Stimulated activated CD4-positive, alpha-beta T cell treated with anti-CD3 and anti-CD28 coated beads, Interleukin-1b, Interleukin-23, amount 100 ng/mL, for 48 hours (primary cell): ENCODE measurements at regions not wholly inside any gene's neighbourhood (a gene's known extent, or its start where the extent isn't known, plus 50 kb on each side); places are given as distances from the start of the nearest gene placed in this dataset.
"Not testable (repeated sequence)": the region's sequence is repeated elsewhere in the genome, so short reads cannot be mapped to it uniquely, and the experiment has no call there.

ENCODE experiments used
- DNase-seq: peaks from one replicate; pipeline ENCODE4 v3.0.0-alpha.2; 2020

GRCh38 chr7:126166645-126167044 lies 1086.1 kb downstream of the GRM8 start:
- DNase-seq = no peak

GRCh38 chr7:126163647-126164046 lies 1089.1 kb downstream of the GRM8 start:
- DNase-seq = no peak

- no peak for DNase-seq
These were observed 1095.3 kb downstream of the GRM8 start for GRCh38 chr7:126157391-126157790.

GRCh38 chr7:126150278-126150958 lies 1102.3 kb downstream of the GRM8 start:
- DNase-seq = no peak

GRCh38 chr7:126140858-126141466 lies 1111.8 kb downstream of the GRM8 start:
- no peak for DNase-seq

GRCh38 chr7:126119981-126120380 lies 1132.8 kb downstream of the GRM8 start:
- DNase-seq = no peak

GRCh38 chr7:126103582-126103981 lies 1149.2 kb downstream of the GRM8 start:
- no peak for DNase-seq

GRCh38 chr7:126083014-126083413 lies 1153.4 kb upstream of the POT1 start:
- DNase-seq = no peak

- no peak for DNase-seq
These were observed 1150.0 kb upstream of the POT1 start for GRCh38 chr7:126079581-126079980.

GRCh38 chr7:126079151-126079550 lies 1149.5 kb upstream of the POT1 start:
- DNase-seq = no peak

- no peak for DNase-seq
These were observed 1136.1 kb upstream of the POT1 start for GRCh38 chr7:126065766-126066165.

- no peak for DNase-seq
These were observed 1128.4 kb upstream of the POT1 start for GRCh38 chr7:126057979-126058378.

GRCh38 chr7:126056613-126057012 lies 1127.0 kb upstream of the POT1 start:
- DNase-seq = not testable (repeated sequence)

GRCh38 chr7:126052229-126052628 lies 1122.6 kb upstream of the POT1 start:
- DNase-seq = no peak

- DNase-seq = no peak
These were observed 1115.0 kb upstream of the POT1 start for GRCh38 chr7:126044662-126045061.

- no peak for DNase-seq
These were observed 1111.8 kb upstream of the POT1 start for GRCh38 chr7:126041472-126041871.

- no peak for DNase-seq
These were observed 1110.8 kb upstream of the POT1 start for GRCh38 chr7:126040114-126041045.

- no peak for DNase-seq
These were observed 1096.9 kb upstream of the POT1 start for GRCh38 chr7:126026421-126027088.

- DNase-seq = no peak
These were observed 1092.8 kb upstream of the POT1 start for GRCh38 chr7:126022452-126022851.

GRCh38 chr7:126016722-126017121 lies 1087.1 kb upstream of the POT1 start:
- DNase-seq = no peak

GRCh38 chr7:126005064-126005463 lies 1075.4 kb upstream of the POT1 start:
- DNase-seq = no peak

GRCh38 chr7:126001349-126001748 lies 1071.7 kb upstream of the POT1 start:
- DNase-seq = no peak

- no peak for DNase-seq
These were observed 1055.2 kb upstream of the POT1 start for GRCh38 chr7:125984795-125985194.
